LNCAP (cell line): ENCODE measurements at regions not wholly inside any gene's neighbourhood (a gene's known extent, or its start where the extent isn't known, plus 50 kb on each side); places are given as distances from the start of the nearest gene placed in this dataset.

ENCODE experiments used
- CTCF ChIP-seq: fragments of 450-650 bp; IDR thresholded peaks from 2 replicates; pipeline ENCODE4 v1.5.1; 2017; ENCODE audit warnings: mild to moderate bottlenecking

DNA sequence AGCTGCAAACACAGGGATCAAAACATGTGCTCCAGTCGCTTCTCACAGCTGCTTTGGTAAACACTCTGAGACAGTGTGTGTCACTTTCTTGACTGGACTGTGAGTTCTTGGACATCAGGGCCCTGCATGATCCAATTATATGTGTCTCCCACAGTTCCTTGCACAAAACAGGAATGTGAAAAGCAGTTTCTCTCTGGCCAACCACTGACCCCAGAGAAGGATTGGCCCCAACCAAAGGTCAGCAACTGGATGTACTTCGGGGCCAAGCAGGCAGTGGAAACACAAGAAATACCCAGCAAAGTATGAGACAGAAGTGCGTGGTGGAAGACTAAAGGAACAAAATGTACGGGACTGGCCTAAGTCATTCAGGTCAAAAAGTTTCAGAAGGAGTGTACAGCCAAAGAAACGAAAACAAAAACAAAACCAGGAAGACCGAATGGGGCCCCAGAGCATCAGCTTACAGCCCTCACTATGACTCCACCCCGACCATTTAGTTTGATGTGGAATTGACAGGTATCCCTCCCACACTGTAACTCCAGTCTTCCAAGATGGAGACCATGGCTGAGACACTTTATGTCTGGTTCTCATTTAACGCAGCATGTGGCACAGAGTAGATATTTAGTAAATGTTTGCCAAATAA lies 76.7 kb upstream of the LPP start:
- no peak for TF ChIP-seq CTCF

DNA sequence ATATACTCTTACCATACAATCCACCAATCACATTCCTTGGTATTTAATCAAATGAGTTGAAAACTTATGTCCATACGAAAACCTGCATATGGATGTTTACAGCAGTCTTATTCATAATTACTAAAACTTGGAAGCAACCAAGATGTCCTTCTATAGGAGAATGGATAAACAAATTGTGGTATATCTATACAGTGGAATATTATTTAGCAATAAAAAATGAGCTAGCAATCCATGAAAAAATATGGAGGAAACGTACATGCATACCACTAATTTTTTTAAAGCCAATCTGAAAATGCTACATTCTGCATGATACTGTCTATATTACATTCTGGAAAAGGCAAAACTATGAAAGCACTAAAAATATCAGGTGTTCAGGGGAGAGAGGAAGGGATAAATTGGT lies 73.9 kb upstream of the LPP start:
- no peak for TF ChIP-seq CTCF

- no peak for TF ChIP-seq CTCF
Observed at GRCh38 chr3:188082031-188082430, 71.9 kb upstream of the LPP start.

- TF ChIP-seq CTCF = no peak
Observed at GRCh38 chr3:188082450-188082849, 71.5 kb upstream of the LPP start.

DNA sequence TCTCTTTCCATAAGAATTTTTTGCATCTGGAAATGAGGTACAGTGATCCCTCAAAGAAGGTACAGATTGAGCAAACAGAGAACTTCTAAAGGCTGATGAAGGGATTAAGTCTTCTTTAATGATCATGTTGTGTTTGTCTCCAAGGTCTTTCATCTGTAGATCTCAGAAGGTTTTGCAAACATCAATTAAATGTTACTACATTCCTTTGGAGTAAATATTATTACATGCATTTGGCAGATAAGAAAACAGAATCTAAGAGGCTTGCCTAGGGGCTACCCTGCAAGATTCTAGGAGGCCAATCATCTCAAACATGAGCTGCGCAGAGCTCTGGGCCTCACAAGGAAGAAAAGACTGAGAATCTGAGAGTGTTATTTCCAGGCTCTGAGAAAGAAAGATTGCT lies 70.9 kb upstream of the LPP start:
- TF ChIP-seq CTCF = no peak

- TF ChIP-seq CTCF = no peak
Observed at GRCh38 chr3:188084752-188085583, 69.0 kb upstream of the LPP start.

GRCh38 chr3:188085584-188086560 lies 68.1 kb upstream of the LPP start:
- TF ChIP-seq CTCF = no peak
